ENCODE measurements at regions not wholly inside any gene's neighbourhood (a gene's known extent, or its start where the extent isn't known, plus 50 kb on each side); places are given as distances from the start of the nearest gene placed in this dataset.

- no peaks in the 10 kb centered on the region for H4K20me1 ChIP-seq (ENCODE audit: insufficient read depth, low read length)
- no peak overlapping the region for H2AFZ ChIP-seq (ENCODE audit: low read length)
- H3K4me1 ChIP-seq (ENCODE audit: insufficient read depth, low read length) = peaks cover 8% of the 10 kb centered on the region; the same call in 1 of the 2 replicates
- no peak overlapping the region for H3K4me3 ChIP-seq (replicated peaks in 1 of 3; ENCODE audit: insufficient read depth in 1 of 3, low read depth in 2 of 3, low read length in 3 of 3)
- FAIRE-seq = no peak
- H3K9me3 ChIP-seq (ENCODE audit: low read length) = peaks cover 15% of the 10 kb centered on the region
- WGBS (ENCODE audit: low lambda C conversion rate) = 30% methylated on average over 5 of the region's 6 CpGs
- no peaks in the 10 kb centered on the region for H3K27me3 ChIP-seq (ENCODE audit: control insufficient read depth in 1 of 2, insufficient read depth in 2 of 2, low read length in 2 of 2)
- H3K36me3 ChIP-seq (replicated peaks in 1 of 2; ENCODE audit: control insufficient read depth in 1 of 2, insufficient read depth in 2 of 2, low read length in 2 of 2) = no peaks in the 10 kb centered on the region
- CTCF ChIA-PET (ENCODE audit: low intra/inter-chr PET ratio, low total read pairs) = no interaction called here
- no peak for DNase-seq (ENCODE audit: low spot score)
- in situ Hi-C loops (cut with HindIII; ENCODE audit: extremely low pct_ligation_motif_present, low pct_unique_long_range_greater_than_20kb) (no loop called here), intact Hi-C loops (cut with micrococcal nuclease; ENCODE audit: unreplicated experiment) (no loop called here)
- POLR2A ChIA-PET = no interaction called here
- TF ChIP-seq ZNF136 (CRISPR knock-in tag; IDR thresholded peaks at IDR 0.05; ENCODE audit: low read depth) (no peak), ZNF891 (CRISPR knock-in tag; IDR thresholded peaks at IDR 0.05) (no peak), MZF1 (CRISPR knock-in tag; IDR thresholded peaks at IDR 0.05; ENCODE audit: borderline replicate concordance) (no peak), HCFC1 (IDR thresholded peaks at IDR 0.05; ENCODE audit: low read depth, low read length) (no peak), FLYWCH1 (CRISPR knock-in tag; IDR thresholded peaks at IDR 0.05) (no peak), RXRB (CRISPR knock-in tag; IDR thresholded peaks at IDR 0.05; ENCODE audit: borderline replicate concordance) (no peak), HMG20A (CRISPR knock-in tag; IDR thresholded peaks at IDR 0.05; ENCODE audit: borderline replicate concordance) (no peak), ZNF256 (CRISPR knock-in tag; conservative IDR thresholded peaks at IDR 0.05) (no peak), ZNF7 (CRISPR knock-in tag; IDR thresholded peaks at IDR 0.05) (no peak), ZNF24 (IDR thresholded peaks at IDR 0.05) (no peak), RBFOX2 (IDR thresholded peaks at IDR 0.05; ENCODE audit: low read depth, low read length) (no peak)
- TF ChIP-seq, protein P1, sequence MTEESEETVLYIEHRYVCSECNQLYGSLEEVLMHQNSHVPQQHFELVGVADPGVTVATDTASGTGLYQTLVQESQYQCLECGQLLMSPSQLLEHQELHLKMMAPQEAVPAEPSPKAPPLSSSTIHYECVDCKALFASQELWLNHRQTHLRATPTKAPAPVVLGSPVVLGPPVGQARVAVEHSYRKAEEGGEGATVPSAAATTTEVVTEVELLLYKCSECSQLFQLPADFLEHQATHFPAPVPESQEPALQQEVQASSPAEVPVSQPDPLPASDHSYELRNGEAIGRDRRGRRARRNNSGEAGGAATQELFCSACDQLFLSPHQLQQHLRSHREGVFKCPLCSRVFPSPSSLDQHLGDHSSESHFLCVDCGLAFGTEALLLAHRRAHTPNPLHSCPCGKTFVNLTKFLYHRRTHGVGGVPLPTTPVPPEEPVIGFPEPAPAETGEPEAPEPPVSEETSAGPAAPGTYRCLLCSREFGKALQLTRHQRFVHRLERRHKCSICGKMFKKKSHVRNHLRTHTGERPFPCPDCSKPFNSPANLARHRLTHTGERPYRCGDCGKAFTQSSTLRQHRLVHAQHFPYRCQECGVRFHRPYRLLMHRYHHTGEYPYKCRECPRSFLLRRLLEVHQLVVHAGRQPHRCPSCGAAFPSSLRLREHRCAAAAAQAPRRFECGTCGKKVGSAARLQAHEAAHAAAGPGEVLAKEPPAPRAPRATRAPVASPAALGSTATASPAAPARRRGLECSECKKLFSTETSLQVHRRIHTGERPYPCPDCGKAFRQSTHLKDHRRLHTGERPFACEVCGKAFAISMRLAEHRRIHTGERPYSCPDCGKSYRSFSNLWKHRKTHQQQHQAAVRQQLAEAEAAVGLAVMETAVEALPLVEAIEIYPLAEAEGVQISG (CRISPR knock-in tag; IDR thresholded peaks at IDR 0.05) = no peak
- TF ChIP-seq, protein P2, sequence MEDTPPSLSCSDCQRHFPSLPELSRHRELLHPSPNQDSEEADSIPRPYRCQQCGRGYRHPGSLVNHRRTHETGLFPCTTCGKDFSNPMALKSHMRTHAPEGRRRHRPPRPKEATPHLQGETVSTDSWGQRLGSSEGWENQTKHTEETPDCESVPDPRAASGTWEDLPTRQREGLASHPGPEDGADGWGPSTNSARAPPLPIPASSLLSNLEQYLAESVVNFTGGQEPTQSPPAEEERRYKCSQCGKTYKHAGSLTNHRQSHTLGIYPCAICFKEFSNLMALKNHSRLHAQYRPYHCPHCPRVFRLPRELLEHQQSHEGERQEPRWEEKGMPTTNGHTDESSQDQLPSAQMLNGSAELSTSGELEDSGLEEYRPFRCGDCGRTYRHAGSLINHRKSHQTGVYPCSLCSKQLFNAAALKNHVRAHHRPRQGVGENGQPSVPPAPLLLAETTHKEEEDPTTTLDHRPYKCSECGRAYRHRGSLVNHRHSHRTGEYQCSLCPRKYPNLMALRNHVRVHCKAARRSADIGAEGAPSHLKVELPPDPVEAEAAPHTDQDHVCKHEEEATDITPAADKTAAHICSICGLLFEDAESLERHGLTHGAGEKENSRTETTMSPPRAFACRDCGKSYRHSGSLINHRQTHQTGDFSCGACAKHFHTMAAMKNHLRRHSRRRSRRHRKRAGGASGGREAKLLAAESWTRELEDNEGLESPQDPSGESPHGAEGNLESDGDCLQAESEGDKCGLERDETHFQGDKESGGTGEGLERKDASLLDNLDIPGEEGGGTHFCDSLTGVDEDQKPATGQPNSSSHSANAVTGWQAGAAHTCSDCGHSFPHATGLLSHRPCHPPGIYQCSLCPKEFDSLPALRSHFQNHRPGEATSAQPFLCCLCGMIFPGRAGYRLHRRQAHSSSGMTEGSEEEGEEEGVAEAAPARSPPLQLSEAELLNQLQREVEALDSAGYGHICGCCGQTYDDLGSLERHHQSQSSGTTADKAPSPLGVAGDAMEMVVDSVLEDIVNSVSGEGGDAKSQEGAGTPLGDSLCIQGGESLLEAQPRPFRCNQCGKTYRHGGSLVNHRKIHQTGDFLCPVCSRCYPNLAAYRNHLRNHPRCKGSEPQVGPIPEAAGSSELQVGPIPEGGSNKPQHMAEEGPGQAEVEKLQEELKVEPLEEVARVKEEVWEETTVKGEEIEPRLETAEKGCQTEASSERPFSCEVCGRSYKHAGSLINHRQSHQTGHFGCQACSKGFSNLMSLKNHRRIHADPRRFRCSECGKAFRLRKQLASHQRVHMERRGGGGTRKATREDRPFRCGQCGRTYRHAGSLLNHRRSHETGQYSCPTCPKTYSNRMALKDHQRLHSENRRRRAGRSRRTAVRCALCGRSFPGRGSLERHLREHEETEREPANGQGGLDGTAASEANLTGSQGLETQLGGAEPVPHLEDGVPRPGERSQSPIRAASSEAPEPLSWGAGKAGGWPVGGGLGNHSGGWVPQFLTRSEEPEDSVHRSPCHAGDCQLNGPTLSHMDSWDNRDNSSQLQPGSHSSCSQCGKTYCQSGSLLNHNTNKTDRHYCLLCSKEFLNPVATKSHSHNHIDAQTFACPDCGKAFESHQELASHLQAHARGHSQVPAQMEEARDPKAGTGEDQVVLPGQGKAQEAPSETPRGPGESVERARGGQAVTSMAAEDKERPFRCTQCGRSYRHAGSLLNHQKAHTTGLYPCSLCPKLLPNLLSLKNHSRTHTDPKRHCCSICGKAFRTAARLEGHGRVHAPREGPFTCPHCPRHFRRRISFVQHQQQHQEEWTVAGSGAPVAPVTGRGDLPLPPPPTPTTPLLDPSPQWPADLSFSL (CRISPR knock-in tag; IDR thresholded peaks at IDR 0.05) = no peak
- TF ChIP-seq, protein P3, sequence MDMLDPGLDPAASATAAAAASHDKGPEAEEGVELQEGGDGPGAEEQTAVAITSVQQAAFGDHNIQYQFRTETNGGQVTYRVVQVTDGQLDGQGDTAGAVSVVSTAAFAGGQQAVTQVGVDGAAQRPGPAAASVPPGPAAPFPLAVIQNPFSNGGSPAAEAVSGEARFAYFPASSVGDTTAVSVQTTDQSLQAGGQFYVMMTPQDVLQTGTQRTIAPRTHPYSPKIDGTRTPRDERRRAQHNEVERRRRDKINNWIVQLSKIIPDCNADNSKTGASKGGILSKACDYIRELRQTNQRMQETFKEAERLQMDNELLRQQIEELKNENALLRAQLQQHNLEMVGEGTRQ (IDR thresholded peaks at IDR 0.05; ENCODE audit: low read depth, low read length) = no peak
- TF ChIP-seq, protein P3 (CRISPR knock-in tag; IDR thresholded peaks at IDR 0.05; ENCODE audit: borderline replicate concordance) = no peak
- H3K9ac ChIP-seq (ENCODE audit: insufficient read depth, low read depth, low read length) = no peak overlapping the region
- no peaks in the 10 kb centered on the region for H3K79me2 ChIP-seq (ENCODE audit: insufficient read depth, low read length)
- H3K27ac ChIP-seq (ENCODE audit: extremely low read length, insufficient read depth, low read length) = no peak overlapping the region
- no peak overlapping the region for H3K4me2 ChIP-seq (ENCODE audit: low read depth, low read length)
- no TSS peak for BruUV-seq (replicated peaks)
- no peak for ATAC-seq
These were observed 201.5 kb upstream of the KLF3 start for GRCh38 chr4:38462367-38463055.
